GM21360 (cell line): ENCODE measurements at regions not wholly inside any gene's neighbourhood (a gene's known extent, or its start where the extent isn't known, plus 50 kb on each side); places are given as distances from the start of the nearest gene placed in this dataset.
"Not testable (repeated sequence)": the region's sequence is repeated elsewhere in the genome, so short reads cannot be mapped to it uniquely, and the experiment has no call there.

Source experiments
- ATAC-seq: cut with Tn5 transposase; IDR thresholded peaks from one replicate; pipeline ENCODE4 v1.9.1; 2021; ENCODE audit warnings: mild to moderate bottlenecking, moderate library complexity; ENCODE audit not compliant: unreplicated experiment

GRCh38 chr21:20789729-20790500 is 208.3 kb upstream of the NCAM2 start:
- ATAC-seq = no peak

GRCh38 chr21:20800106-20800505 is 198.1 kb upstream of the NCAM2 start:
- ATAC-seq = no peak

- no peak for ATAC-seq
Observed at GRCh38 chr21:20802201-20802600, 196.0 kb upstream of the NCAM2 start.

- ATAC-seq = no peak
Observed at GRCh38 chr21:20802631-20803260, 195.5 kb upstream of the NCAM2 start.

- no peak for ATAC-seq
Observed at GRCh38 chr21:20811702-20812101, 186.5 kb upstream of the NCAM2 start.

- ATAC-seq = no peak
Observed at GRCh38 chr21:20814090-20814489, 184.1 kb upstream of the NCAM2 start.

- ATAC-seq = no peak
Observed at GRCh38 chr21:20822666-20823065, 175.5 kb upstream of the NCAM2 start.

- no peak for ATAC-seq
Observed at GRCh38 chr21:20852866-20853265, 145.3 kb upstream of the NCAM2 start.

- ATAC-seq = no peak
Observed at GRCh38 chr21:20856926-20857325, 141.3 kb upstream of the NCAM2 start.

GRCh38 chr21:20874202-20874601 is 124.0 kb upstream of the NCAM2 start:
- no peak for ATAC-seq

GRCh38 chr21:20875742-20876141 is 122.5 kb upstream of the NCAM2 start:
- ATAC-seq = no peak

GRCh38 chr21:20877976-20878375 is 120.2 kb upstream of the NCAM2 start:
- ATAC-seq = no peak

- no peak for ATAC-seq
Observed at GRCh38 chr21:20882462-20883407, 115.5 kb upstream of the NCAM2 start.

GRCh38 chr21:20883408-20883800 is 114.8 kb upstream of the NCAM2 start:
- no peak for ATAC-seq

GRCh38 chr21:20902511-20902910 is 95.7 kb upstream of the NCAM2 start:
- no peak for ATAC-seq

- no peak for ATAC-seq
Observed at GRCh38 chr21:20902998-20903397, 95.2 kb upstream of the NCAM2 start.

- not testable (repeated sequence) for ATAC-seq
Observed at GRCh38 chr21:20927555-20927954, 70.7 kb upstream of the NCAM2 start.

- no peak for ATAC-seq
Observed at GRCh38 chr21:20942523-20942922, 55.7 kb upstream of the NCAM2 start.

- no peak for ATAC-seq
Observed at GRCh38 chr21:20943561-20943997, 54.6 kb upstream of the NCAM2 start.

GRCh38 chr21:20944139-20944538 is 54.1 kb upstream of the NCAM2 start:
- ATAC-seq = no peak

GRCh38 chr21:20946701-20947100 is 51.5 kb upstream of the NCAM2 start:
- ATAC-seq = no peak
